Inflammatory macrophage (primary cell): ENCODE measurements at regions not wholly inside any gene's neighbourhood (a gene's known extent, or its start where the extent isn't known, plus 50 kb on each side); places are given as distances from the start of the nearest gene placed in this dataset.

Experiments used
- DNase-seq, 2 donors: peaks; one replicate each; pipeline ENCODE4 v3.0.0-alpha.2; 2020 to 2022

DNA sequence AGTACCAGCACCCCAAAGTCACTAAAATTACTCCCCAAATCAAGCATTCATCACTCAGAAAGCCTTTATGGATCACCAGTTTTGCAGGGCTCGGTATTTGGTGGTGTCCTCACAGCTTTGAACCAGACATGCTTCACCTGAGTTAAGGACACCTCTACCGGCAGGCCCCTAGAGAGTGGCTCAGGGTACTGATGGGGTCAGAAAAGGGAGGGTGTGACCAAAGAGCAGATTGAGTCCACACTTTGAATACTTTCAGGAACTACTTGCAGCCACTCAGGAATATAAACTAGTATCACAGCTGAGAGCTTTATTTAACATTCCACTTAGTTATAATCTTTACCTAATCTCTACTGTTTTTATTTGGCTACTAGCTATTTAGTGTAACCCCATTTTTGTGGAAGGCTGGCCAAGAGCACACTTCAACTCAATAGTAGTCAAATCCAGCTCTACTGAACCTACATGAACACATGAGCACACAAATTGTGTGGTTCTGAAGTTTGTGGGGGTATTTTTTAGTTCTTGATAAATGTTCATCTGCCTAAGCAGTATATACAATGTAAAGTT is 109.6 kb upstream of the SPRY1 start:
- no peak for DNase-seq

DNA sequence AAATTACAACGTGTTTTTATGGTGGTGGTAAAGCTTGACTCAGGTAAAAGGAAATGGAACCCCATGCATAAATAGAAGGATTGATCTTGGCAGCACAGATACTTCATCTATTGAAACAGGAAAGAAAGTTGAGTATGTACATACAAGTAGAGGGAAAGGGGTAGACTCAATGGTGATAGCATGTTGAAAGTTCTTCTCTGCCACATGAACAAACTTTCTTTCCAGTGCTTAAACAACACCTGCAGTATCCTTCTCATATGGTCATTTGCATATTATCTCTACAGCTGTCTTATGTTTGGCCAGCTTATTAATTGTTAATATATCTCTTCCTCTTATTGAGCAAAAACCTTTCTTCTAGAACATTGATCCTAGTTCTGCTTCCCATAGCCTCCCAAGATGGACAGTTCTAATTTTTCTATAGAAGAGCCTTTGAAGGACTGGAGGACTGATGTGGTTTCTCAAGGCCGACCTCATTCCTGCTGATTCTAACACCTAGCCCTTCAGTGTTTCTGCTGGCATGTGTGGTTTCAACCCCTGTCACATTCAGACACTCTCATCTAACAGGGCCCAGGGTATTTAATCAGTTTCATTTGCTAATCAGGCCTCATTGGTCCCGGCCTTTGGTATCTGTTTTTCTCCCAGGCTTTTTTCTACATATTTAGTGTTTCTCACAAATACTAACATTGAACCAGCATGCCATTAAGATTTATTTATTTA is 108.1 kb upstream of the SPRY1 start:
- DNase-seq, result no peak

DNA sequence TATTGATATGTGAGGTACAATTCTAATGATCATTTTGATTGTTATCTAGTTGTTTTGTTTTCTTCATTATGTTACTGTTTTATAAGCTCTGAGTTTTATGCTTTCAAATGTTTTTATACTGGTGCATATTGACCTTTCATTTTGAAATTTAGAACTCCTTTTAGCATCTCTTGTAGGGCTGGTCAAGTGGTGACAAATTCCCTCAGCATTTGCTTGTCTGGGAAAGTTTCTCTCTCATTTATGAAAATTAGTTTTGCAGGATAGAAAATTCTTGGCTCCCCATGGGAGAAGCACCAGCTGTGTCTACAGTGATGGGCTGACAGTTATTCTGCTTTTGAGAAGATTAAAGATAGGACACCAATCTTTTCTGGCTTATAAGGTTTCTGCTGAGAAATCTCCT is 105.3 kb upstream of the SPRY1 start:
- no peak for DNase-seq

DNA sequence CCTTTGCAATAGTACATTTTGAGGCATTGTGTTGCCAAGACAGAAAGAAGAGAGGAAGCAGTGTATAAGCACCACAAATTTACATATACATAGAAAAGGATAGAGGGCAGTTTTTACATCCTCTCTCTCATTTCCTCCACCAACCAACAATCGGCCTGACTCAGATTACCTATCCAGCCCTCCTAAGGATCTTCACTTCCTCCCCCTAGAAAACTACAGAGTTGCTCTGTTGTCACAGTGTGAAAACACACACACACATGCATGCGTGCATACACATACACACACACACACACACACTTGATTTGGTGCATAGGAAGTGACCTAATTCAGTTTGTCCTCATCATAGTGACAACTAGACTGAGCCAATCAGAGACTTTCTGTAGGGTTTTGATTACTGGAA is 98.8 kb upstream of the SPRY1 start:
- DNase-seq, result no peak

DNA sequence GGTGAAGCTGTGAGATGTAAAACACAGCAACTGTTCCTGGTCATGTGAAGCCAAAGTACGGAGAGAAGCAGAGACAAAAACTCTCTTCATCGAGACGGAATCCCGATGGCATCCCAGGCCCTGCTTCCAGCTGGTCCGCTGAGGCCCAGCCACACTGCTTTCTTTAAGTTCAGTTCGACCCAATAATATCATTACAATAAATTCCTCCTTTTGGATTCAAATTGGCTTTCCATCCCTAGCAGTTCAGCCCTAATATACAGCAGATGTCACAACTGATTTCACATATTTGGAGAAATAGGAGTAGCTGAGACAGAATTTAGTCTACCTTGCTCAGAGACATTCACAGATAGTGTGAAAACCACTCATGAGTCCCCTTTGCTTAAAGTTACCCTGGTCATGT is 98.3 kb upstream of the SPRY1 start:
- DNase-seq, result no peak

DNA sequence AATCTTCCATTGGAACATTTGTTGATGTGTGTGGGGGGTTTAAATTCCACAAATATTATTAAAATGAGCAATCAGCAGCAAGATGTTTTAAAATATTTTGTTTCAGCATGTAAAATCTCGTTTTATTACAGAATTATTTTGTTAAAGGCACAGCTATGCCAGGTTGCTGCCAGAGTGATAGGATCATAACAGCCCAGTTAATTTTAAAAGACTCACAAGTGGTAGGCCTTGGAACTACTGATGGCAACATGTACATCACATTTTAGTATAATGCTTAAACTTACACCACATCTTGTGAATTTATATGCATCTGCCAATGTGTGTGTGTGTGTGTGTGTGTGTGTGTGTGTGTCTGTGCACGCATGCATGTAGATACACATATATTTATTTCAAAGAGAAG is 97.8 kb upstream of the SPRY1 start:
- DNase-seq, result no peak

DNA sequence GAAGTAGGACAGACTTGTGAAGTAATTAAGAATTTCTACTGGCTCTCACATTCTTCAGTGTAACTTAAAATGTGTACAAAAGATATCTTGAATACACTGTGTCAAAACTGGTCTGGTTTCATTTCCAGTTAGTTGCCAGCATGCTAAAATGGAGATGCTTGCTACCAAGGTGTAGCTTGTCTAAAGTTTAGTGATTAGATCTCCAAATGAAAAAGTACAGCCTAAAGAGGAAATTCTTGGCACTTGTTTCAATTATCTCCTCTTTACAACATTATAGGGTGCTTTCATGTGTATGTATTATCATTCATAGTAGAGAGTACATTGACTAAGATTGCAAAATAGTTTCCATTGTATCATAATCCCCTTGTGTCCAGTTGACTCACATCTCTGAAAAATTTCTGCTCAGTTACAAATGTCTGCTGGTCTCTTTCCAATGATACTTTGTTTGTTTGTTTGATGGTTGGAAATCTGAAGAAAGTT is 97.3 kb upstream of the SPRY1 start:
- DNase-seq, result no peak

DNA sequence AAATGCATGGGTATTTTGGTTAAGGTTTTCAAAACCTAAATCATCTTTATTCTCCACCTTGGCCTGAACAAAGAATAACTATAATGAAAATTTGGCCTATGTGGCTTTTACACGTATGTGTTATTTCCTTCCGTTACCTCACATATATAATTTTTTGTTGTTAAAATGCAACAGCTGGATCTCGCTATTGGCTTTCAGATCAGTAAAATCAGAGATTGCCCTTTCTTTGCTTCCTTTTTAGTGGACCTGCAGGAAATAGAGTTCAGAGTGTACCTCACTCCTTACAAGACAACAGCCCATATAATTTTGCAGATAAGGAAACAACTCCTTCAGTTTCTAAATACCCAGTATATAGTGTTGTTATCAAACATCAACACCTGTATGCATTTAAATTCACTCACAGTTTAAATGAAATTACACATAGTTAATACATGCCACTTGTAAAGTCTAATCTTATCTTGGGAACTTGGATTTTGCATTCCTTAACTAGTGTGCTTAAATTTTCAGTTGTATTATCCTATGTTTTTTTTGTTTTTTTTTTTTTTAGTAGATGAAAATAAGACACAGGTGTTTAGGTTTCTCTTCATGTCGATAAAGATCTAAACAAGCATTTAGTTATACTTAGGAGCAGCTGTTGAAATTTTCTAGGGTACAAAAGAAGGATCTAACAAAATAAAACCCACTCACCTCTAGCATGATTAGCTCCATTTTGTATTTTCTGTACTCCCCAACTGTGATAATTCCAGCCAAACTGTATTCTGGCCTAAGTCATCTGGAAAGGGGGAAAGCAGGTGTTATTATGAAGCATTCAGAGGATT is 96.2 kb upstream of the SPRY1 start:
- no peak for DNase-seq

DNA sequence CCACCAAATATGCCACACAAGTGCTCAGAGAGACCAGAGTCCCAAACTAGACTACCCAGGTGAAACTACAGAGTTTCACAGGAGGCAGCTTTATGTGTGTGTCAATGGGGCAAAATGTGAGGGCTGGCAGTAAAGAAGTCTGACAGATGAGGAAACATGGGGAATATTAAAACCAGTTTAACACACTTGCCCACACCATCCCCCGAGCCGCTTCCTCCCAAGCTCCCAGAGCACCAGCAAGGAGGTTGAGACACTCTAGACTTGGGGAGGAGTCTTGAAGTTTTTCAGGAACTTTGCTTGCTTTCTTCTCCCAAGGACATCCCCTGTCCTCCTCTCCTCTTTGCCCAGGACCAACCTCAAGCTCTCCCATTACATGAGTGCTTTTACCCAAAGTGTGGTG is 94.7 kb upstream of the SPRY1 start:
- DNase-seq, result peak in 1 of 2 donors; percentile 10

DNA sequence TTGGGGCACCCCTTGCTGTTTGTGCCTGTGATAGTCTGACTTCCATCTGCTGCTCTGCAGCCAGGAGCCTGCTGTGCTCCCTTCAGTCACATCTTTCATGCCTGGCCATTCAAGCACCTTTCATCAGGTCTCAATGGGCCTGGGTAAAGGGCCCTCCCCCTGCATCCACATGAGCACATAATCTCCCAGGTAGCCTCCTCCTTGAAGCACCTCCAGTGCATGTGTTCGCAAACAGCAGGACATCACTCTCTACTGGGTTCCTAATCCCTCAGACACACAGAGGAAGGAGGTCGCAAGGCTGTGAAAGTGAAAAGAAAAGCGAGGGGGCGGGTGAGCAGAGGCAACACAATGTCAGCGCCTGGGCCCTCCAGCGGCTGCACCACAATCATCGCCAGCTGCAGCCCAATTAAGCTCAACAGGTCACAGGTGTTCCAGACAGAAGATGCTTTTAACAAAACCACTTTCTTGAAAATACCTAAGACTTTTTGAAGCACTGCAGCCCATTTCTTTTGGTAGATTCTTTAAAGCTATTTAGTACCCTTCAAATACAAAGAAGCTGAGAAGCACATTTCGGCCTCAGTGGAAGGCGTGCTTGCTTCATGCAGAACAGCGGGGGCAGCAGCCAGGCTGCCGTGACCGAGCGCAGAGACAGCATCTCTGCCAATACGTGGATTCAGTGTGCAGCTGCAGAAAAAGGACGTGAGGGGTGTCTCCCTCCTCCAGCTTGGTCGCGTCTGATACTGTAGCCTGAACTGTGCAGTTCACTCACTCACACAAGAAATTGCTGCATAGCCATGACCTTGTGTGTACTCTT is 92.2 kb upstream of the SPRY1 start:
- no peak for DNase-seq

DNA sequence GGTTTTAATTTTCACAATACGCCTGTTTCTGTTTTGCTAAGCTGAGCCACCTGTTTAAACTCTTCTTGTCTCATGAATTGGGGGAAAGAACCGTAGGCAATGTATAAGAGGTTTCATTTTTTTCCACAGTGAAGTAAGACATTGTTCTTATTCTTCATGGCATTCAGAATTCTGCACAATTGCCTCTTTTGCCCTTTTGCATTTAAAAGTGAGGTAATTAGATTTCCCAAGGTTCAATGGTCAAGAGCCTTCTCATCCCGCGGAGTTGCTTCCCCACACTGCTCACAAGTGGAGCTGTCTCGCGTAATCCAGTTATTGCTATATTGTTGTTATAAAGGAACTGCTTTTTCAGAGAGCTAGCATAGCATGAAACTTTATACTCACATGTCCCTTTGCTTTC is 90.9 kb upstream of the SPRY1 start:
- DNase-seq, result no peak

DNA sequence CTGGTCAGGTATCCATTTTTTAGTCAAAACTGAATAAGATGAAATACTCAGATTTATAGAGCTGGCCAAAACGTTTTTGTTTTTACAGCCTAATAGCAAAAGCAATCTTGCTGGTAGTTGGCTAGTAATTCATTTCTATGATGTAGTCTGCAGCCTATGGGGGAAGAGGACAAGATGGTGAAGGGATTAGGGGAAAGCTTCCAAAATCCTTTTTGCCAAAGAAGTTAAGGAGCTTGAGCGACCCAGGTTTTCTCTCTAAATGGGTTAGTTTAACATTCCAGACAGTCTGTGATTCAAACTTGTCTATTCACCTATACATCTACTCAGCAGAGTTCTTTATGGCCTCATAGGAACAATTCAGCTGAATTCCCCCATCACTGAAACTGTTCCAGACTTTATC is 89.8 kb upstream of the SPRY1 start:
- no peak for DNase-seq

DNA sequence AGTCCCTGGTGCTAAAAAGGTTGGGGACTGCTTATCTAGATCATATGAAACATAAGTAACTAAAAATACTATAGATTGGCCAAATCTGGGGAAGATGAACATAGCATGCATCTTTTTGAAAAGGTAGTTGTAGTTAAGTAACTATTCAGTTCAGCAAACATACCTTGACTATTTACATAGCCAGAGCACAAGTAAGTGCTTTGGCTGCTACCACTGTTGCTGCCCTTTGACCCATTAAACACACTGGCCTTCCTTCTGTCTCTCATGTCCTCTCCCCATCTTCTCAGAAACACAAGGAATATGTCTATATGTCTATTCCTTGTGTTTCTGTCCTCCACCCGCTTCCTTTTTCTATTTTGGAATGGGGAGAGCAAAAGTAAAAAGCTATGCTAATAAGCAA is 87.9 kb upstream of the SPRY1 start:
- DNase-seq, result no peak

DNA sequence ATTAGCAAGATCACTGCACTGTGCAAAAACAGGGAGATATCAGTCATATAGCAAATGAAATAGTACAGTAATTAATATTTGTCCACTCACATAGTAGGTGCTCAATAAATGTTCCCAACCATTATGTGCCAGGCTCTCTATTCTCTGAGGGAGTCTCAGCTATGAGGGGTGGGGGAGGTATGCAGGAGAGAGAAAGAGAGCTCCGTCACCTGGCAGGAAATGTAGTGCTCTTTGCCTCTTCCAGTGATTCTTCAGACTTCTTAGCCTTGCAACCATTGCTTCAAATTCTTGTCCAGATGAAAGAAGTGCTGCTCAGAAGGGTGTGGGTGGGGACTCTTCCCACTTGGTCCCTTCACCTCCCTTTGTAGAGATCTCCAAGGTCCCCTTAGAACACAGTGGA is 84.5 kb upstream of the SPRY1 start:
- no peak for DNase-seq

DNA sequence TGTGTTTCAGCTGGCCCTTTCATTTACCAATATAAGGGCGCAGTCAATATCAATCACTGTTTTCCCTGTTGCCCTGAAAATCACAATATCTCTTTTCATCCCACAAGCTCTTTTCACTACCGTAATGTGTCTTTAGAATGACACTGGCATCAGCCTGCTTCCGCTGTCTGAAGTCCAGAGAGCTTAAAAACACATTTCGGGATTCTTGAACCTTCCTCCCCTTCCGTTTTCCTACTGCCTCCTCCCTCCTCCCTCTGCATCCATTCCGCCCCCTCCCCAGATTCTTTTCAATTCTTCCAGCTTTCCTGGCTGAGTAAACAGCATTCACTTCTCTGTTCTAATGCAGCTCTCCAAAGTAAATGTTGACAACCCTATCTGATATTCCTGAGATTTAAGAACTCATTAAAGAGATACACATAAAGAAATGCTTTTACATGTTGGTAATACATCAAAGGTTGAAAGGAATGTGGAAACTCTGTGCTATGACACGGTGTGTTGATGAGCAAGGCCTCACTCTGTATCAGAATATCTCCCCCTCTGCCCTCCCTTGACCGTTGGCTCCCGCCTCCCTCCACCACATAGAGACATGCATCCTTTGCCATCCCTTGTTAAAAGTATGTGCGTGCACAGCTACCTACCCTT is 83.5 kb upstream of the SPRY1 start:
- no peak for DNase-seq

DNA sequence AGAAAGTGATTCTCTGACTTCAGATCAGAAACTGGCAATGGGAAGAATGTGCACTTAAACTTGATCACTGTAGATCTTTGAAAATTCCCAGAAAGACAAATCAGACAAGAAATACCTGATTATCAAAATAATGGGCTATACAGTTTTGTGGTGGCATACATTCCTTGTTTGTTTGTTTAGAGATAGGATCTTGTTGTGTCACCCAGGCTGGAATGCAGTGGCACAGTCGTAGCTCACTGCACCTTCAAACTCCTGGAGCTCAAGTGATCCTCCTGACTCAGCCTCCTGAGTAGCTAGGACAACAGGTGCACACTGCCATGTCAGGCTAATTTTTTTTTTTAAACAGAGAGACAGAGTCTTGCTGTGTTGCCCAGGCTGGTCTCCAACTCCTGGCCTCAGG is 81.0 kb upstream of the SPRY1 start:
- no peak for DNase-seq

DNA sequence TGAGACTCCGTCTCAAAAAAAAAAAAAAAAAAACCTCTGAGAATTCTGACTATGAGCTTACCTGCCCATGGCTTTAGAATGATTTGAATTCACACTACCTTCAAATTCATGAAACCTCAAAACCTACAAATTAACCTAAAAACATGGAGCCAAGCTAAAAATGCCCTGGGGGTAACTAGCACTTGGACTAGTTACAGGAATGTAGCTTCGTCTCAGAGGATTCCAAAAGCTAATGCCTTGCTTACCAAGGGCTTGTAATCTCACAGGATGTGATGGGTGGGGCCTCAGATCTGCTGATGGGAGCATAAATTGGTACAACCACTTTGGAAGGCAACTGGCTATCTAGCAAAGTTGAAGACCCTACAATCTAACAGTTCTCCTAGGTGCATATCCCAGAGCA is 79.4 kb upstream of the SPRY1 start:
- no peak for DNase-seq

DNA sequence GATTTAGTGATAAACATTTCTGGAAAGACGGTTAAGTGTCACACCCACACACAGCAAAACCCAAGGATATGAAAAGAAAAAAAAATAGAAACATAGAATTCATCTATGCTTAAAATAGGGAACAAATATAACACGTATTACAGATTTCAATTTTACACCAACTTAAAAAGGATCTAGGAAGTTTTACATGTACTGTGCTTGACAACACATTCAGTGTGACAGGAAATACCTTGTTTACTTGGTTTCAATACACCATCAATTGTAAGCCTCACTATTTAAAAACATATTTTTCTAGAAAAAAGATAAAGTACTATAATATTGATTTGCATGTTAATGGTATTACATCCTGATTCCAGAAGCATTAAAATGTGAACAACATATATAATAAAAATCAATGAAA is 77.0 kb upstream of the SPRY1 start:
- no peak for DNase-seq

DNA sequence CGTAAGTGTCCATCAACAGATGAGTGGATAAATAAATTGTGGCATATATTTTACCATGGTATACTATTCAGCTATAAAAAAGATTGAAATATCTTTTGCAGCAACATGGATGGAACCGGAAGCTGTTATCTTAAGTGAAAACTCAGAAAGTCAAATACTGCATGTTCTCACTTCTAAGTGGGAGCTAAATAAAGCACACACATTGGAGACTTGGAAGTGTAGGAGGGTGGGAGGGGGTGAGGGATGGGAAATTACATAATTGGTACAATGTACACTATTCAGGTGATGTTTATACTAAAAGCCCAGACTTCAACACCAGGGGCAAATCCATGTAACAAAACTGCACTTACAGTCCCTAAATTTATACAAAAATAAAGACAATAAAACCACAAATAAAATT is 72.6 kb upstream of the SPRY1 start:
- DNase-seq, result no peak

DNA sequence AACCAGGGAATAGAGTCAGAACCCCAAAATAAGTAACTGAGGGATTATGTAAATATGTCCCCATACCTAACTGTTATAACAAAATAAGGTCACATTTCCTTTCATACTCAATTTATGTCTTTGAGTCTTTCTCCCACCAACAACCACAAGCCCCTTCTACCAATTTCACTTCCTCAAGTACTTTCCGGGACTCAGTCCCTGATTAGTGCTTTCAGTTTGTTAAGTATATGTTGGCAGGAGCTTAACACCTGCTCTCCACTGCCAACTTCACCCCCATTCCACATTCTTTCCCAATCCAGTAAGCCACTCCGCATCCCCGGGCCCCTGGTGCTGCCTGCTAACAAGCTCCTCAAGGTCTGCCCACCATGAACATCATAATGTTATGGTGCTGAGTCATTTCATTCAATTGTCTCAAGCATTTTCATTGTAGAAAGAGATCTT is 71.3 kb upstream of the SPRY1 start:
- DNase-seq, result peak in 1 of 2 donors; percentile 8

DNA sequence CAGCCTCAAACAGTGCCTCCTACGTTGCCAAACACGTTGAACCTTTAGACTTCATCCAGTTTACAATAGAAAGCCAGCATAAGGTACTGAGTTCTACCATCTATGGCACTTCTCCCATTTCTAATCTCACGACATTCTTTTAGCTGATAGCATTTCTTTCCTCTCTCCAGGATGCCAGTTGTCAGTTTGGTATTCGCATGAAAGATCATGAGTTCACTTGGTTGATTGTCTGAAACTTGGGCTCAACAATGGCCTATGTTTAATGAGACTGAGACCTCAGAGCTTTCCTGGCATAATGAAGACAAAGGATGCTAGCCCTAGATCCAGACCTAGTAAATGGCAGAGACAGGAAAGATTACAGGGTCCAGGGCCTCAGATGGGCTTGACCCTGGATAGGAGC is 69.2 kb upstream of the SPRY1 start:
- no peak for DNase-seq

DNA sequence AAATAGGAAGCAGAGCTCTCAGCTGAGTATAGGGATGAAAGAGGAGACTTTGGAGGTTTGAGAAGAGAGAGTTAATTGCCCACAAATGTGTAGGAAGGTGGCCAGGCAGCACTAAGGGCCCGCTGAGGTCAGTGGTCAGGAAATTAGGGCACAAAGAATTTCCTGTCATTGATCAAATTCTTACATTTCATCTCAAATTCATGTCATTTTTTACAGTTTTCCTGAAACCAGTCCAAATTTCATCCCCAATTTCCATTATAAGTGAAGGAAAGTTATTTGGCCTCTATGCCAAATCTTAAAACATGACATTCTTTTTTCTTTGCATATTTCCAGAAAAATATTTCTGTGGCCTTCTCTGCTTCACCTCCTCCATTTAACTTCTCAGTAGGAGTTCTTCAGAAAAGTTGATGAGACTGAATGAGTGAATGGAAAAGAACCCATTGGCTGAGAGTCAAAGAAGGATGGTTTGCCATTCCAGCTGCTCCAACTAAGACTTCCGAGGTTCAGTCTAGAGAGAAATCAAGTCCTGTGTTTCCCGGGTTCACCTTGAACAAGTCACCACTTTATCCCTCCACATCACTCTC is 68.7 kb upstream of the SPRY1 start:
- DNase-seq, result no peak
